Bronchial epithelial cell (primary cell): ENCODE measurements at regions not wholly inside any gene's neighbourhood (a gene's known extent, or its start where the extent isn't known, plus 50 kb on each side); places are given as distances from the start of the nearest gene placed in this dataset.

Experiments
- DNase-seq: peaks from one replicate; pipeline ENCODE4 v3.0.0-alpha.2; 2010; ENCODE audit warnings: low read depth
- FAIRE-seq: peaks from 2 replicates; lab custom pipeline; 2011; peaks lifted over from hg19 to GRCh38; lab: Jason Lieb, UNC
- H3K27me3 ChIP-seq: 2 replicates; pipeline ENCODE4 v1.5.1; 2011; ENCODE audit warnings: low read length; ENCODE audit not compliant: control insufficient read depth, insufficient read depth
- H3K36me3 ChIP-seq: 2 replicates; pipeline ENCODE4 v1.5.1; 2011; ENCODE audit warnings: low read length; ENCODE audit not compliant: control insufficient read depth, insufficient read depth
- H3K4me3 ChIP-seq: 2 replicates; pipeline ENCODE4 v1.5.1; 2011; ENCODE audit warnings: mild to moderate bottlenecking, low read depth, low read length, control low read depth
- TF ChIP-seq, protein P1 (sequence below): IDR thresholded peaks from 2 replicates; pipeline ENCODE4 v1.5.1; 2011; ENCODE audit warnings: mild to moderate bottlenecking, moderate library complexity, low read length, control low read depth, inconsistent platforms; ENCODE audit not compliant: insufficient read depth, severe bottlenecking

DNA sequence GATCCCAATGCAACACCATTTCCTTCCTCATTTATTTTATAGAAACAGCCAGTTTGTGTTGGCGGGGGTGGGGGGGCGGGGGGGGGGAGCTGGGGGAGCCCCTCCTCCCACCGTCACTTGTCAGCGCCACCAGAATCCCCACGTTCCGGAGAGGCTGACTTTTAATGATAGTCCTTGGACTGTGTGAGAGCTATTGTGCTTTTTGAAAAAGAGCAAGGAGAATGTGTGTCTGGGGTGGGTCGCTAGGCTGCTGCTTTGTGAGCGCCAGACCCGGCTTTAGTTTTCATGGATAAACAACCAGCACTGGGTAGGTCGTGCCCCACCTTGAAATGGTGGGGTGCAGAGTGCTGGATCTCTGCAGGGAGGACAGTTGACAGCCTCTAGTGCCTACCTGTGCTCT lies 135.0 kb upstream of the ONECUT1 start:
- FAIRE-seq, result no peak
- Histone ChIP-seq H3K27me3 (no peaks in the 10 kb centered on the region), H3K4me3 (no peak overlapping the region), H3K36me3 (no peaks in the 10 kb centered on the region)
- TF ChIP-seq, protein P1, sequence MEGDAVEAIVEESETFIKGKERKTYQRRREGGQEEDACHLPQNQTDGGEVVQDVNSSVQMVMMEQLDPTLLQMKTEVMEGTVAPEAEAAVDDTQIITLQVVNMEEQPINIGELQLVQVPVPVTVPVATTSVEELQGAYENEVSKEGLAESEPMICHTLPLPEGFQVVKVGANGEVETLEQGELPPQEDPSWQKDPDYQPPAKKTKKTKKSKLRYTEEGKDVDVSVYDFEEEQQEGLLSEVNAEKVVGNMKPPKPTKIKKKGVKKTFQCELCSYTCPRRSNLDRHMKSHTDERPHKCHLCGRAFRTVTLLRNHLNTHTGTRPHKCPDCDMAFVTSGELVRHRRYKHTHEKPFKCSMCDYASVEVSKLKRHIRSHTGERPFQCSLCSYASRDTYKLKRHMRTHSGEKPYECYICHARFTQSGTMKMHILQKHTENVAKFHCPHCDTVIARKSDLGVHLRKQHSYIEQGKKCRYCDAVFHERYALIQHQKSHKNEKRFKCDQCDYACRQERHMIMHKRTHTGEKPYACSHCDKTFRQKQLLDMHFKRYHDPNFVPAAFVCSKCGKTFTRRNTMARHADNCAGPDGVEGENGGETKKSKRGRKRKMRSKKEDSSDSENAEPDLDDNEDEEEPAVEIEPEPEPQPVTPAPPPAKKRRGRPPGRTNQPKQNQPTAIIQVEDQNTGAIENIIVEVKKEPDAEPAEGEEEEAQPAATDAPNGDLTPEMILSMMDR, result no peak
- DNase-seq, result no peak

DNA sequence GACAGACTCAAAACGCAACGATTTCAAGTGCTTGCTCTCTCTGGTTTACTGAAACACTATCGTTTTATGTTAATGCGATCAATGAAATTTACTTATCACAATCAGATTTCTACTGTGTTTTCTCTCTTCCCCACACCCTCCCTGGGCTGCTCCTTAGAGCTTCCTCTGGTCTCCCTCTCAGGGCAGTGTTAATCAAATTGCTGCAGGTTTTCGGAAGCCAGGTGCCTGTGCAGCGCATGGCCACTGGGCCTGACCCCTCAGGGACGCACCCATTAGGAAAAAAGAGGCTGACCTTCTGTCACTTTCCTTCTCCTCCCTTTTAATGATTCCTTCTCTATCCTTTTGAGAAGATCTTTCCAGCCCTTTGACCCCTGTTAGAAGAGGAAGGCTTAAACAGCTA lies 134.5 kb upstream of the ONECUT1 start:
- no peaks in the 10 kb centered on the region for H3K27me3 ChIP-seq
- no peak for FAIRE-seq
- DNase-seq, result no peak
- TF ChIP-seq, protein P1, result no peak
- no peak overlapping the region for H3K4me3 ChIP-seq
- no peaks in the 10 kb centered on the region for H3K36me3 ChIP-seq

DNA sequence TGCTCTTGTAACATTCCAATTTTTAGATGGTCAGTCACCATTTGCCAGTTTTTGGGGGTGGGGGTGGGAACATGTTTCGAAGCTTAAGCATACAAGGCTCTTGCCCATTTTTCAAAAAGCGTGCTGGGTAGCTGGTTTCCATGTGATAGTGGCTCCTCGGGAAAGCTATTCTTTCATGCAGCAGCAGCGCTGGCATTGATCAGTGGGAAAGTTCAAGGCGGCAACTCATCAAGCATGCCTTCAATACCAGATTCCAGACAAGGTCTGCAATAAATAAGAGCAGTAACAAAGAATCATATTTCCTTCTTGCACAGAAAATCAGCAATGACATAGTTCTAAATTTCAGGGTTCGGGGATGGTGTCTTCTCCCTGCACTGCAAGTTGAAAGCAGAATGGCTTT lies 133.5 kb upstream of the ONECUT1 start:
- H3K4me3 ChIP-seq, result no peak overlapping the region
- DNase-seq (no peak), FAIRE-seq (no peak)
- no peaks in the 10 kb centered on the region for H3K27me3 ChIP-seq
- TF ChIP-seq, protein P1, result no peak
- H3K36me3 ChIP-seq, result no peaks in the 10 kb centered on the region

DNA sequence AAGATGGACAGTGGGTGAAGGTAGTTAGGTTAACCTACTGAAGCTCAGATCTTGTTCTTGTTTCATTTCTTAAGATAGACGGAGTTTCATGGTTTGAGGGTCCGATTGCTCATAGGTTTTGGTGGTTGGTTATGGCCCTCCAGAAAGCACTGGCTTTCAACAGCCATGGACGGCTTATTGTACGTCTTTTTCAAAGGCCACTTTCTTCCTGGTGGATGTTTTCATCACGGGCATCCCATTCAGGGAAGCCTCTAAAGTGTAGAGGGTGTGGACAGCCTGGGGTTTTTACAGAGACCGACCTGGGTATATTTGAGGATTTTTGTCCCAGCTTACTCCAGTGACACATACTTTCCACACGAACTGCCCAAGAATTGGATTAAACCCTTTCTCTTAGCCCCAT lies 132.7 kb upstream of the ONECUT1 start:
- no peaks in the 10 kb centered on the region for H3K36me3 ChIP-seq
- no peaks in the 10 kb centered on the region for H3K27me3 ChIP-seq
- FAIRE-seq, result no peak
- TF ChIP-seq, protein P1, result no peak
- DNase-seq, result no peak
- no peak overlapping the region for H3K4me3 ChIP-seq

DNA sequence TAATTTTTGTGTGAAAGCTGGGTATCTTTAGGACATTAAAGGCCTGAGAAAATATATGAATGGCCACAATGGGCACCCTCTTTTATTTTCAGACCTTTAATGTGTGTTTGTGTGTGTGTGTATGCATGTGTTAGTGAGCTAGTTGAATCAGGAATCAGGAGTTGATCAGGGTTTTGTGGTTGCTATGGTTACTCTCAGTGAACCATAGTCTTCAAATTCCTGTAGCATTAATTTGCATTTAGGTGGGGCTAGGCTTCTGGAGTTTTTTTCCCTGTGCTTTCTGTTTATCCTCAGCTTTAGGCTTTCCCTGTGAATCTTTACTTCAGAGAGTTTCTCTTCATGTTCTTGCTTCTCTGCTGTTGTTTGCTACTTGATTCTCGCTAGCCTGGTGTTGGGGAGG lies 122.0 kb upstream of the ONECUT1 start:
- DNase-seq (peak; percentile 35), FAIRE-seq (no peak)

DNA sequence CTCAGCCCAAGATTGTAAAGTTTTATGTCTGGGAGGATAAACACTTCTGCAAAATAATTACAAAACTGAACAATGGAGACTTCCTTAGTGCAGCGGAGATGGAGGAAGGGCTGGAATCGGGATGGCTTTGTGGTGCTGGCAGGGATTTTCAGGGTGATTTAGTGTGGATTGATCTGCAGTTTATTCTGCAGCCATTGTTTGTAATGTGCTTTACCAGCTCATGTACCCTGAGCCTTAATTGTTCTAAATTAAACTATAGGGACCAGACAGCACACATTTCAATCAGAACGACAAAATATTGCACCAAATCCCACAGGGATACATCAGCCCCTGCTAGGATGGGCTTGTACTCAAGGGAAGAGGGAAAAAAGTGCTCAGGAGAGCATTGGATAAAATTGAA lies 103.2 kb upstream of the ONECUT1 start:
- FAIRE-seq, result no peak
- DNase-seq, result no peak
- Histone ChIP-seq H3K4me3 (no peak overlapping the region), H3K36me3 (no peaks in the 10 kb centered on the region), H3K27me3 (no peaks in the 10 kb centered on the region)
- TF ChIP-seq, protein P1, result no peak

More for the DNA sequence above, 122.0 kb upstream of the ONECUT1 start:
- Histone ChIP-seq H3K27me3 (no peaks in the 10 kb centered on the region), H3K36me3 (no peaks in the 10 kb centered on the region), H3K4me3 (no peak overlapping the region)
- TF ChIP-seq, protein P1, result no peak
